Adrenal gland (tissue), 5 donors: ENCODE measurements at regions not wholly inside any gene's neighbourhood (a gene's known extent, or its start where the extent isn't known, plus 50 kb on each side); places are given as distances from the start of the nearest gene placed in this dataset.

Experiments
- CTCF ChIP-seq, 6 experiments: fragments of 450-650 bp in 4 of 6; fragments of 200-600 bp in 2 of 6; sonication (generic) in 1 of 6; IDR thresholded peaks; 1 replicate in 5 of 6; 2 replicates in 1 of 6; pipeline versions ENCODE4 v1.5.1 to v1.8.0; 2016 to 2021; ENCODE audit warnings: antibody characterized with exemption in 6 of 6, mild to moderate bottlenecking in 2 of 6, moderate library complexity in 1 of 6
- POLR2A ChIP-seq, 2 donors: fragments of 450-650 bp; IDR thresholded peaks; one replicate each; pipeline ENCODE4 v1.6.1; 2017; ENCODE audit warnings: antibody characterized with exemption in 2 of 2, mild to moderate bottlenecking in 2 of 2, moderate library complexity in 1 of 2
- donor health status: DM: no; HTN: no; CAD: no.

GRCh38 chr14:101075025-101075800, 171.7 kb upstream of the RTL1 start:
- TF ChIP-seq CTCF (IDR thresholded peaks at IDR 0.05) (no peak), POLR2A (IDR thresholded peaks at IDR 0.05) (no peak)
